Fibroblast of skin of right biceps (primary cell): ENCODE measurements at regions not wholly inside any gene's neighbourhood (a gene's known extent, or its start where the extent isn't known, plus 50 kb on each side); places are given as distances from the start of the nearest gene placed in this dataset.

Source experiments
- DNase-seq: peaks from one replicate; pipeline ENCODE4 v3.0.0-alpha.2; 2013

- peak; percentile 31 for DNase-seq
Measured at GRCh38 chr16:64453646-64454045, 668.2 kb downstream of the CDH11 start.

- DNase-seq: peak; percentile 14
Measured at GRCh38 chr16:64452446-64452845, 669.4 kb downstream of the CDH11 start.

- peak; percentile 50 for DNase-seq
Measured at GRCh38 chr16:64450177-64450576, 671.7 kb downstream of the CDH11 start.

- DNase-seq: no peak
Measured at GRCh38 chr16:64449506-64449905, 672.4 kb downstream of the CDH11 start.

- no peak for DNase-seq
Measured at GRCh38 chr16:64445649-64446048, 676.2 kb downstream of the CDH11 start.

GRCh38 chr16:64445245-64445644 is 676.6 kb downstream of the CDH11 start:
- no peak for DNase-seq

- DNase-seq: peak; percentile 97
Measured at GRCh38 chr16:64440421-64440831, 681.4 kb downstream of the CDH11 start.

GRCh38 chr16:64440005-64440404 is 681.9 kb downstream of the CDH11 start:
- no peak for DNase-seq

- no peak for DNase-seq
Measured at GRCh38 chr16:64437706-64438324, 684.0 kb downstream of the CDH11 start.

GRCh38 chr16:64434526-64435069 is 687.3 kb downstream of the CDH11 start:
- DNase-seq: no peak

- DNase-seq: peak; percentile 87
Measured at GRCh38 chr16:64428463-64429113, 693.3 kb downstream of the CDH11 start.

GRCh38 chr16:64426131-64426666 is 695.7 kb downstream of the CDH11 start:
- no peak for DNase-seq

GRCh38 chr16:64425381-64425780 is 696.5 kb downstream of the CDH11 start:
- DNase-seq: no peak

GRCh38 chr16:64422259-64422658 is 699.6 kb downstream of the CDH11 start:
- DNase-seq: no peak

GRCh38 chr16:64421515-64421914 is 700.3 kb downstream of the CDH11 start:
- DNase-seq: no peak

GRCh38 chr16:64419832-64420231 is 702.0 kb downstream of the CDH11 start:
- no peak for DNase-seq

- DNase-seq: peak; percentile 92
Measured at GRCh38 chr16:64417711-64418227, 704.1 kb downstream of the CDH11 start.

- DNase-seq: peak; percentile 74
Measured at GRCh38 chr16:64416216-64417005, 705.5 kb downstream of the CDH11 start.

- peak; percentile 63 for DNase-seq
Measured at GRCh38 chr16:64412578-64413280, 709.1 kb downstream of the CDH11 start.

GRCh38 chr16:64410306-64410705 is 711.6 kb downstream of the CDH11 start:
- peak; percentile 38 for DNase-seq

GRCh38 chr16:64409783-64410210 is 712.1 kb downstream of the CDH11 start:
- peak; percentile 41 for DNase-seq

GRCh38 chr16:64408699-64409098 is 713.2 kb downstream of the CDH11 start:
- no peak for DNase-seq
